ENCODE measurements at regions not wholly inside any gene's neighbourhood (a gene's known extent, or its start where the extent isn't known, plus 50 kb on each side); places are given as distances from the start of the nearest gene placed in this dataset.

DNA sequence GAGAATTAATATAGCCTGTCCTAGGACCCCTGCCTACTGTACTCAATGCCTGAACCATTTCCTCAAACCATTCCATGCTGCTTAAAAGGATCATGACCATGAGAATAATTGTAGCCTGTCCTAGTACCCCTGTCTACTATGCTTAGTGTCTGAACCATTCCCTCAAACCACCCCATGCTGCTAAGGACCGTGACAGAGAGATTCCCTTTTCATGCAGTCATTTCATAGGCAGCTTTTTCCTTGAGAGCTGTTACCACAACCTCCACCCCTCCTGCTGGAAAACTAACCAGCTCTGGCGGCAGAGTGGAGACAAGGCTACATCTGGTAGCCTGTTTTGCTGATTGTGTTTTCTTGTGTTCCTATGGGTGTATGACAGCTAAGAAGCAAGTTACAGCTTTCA, 174.9 kb upstream of the SMARCAD1 start:
- H3F3A ChIP-seq (replicated peaks; ENCODE audit: low read depth) = no peaks in the 10 kb centered on the region
- no peak overlapping the region for H3K4me2 ChIP-seq
- H3K36me3 ChIP-seq (ENCODE audit: insufficient read depth) = no peaks in the 10 kb centered on the region
- H3K79me2 ChIP-seq (replicated peaks; ENCODE audit: insufficient read depth) = no peaks in the 10 kb centered on the region
- Mint-ChIP-seq H3K9me3 (no peaks in the 10 kb centered on the region; the same call in 2 of the 3 replicates), H3K36me3 (ENCODE audit: low read depth) (no peaks in the 10 kb centered on the region), H3K4me3 (no peak overlapping the region), H3K27ac (no peak overlapping the region), H3K27me3 (ENCODE audit: insufficient read depth, low read depth, poor library complexity) (peaks cover 2% of the 10 kb centered on the region), H3K4me1 (peaks cover 10% of the 10 kb centered on the region)
- H3K27me3 ChIP-seq (ENCODE audit: insufficient read depth) = no peaks in the 10 kb centered on the region
- TF ChIP-seq, protein P1, sequence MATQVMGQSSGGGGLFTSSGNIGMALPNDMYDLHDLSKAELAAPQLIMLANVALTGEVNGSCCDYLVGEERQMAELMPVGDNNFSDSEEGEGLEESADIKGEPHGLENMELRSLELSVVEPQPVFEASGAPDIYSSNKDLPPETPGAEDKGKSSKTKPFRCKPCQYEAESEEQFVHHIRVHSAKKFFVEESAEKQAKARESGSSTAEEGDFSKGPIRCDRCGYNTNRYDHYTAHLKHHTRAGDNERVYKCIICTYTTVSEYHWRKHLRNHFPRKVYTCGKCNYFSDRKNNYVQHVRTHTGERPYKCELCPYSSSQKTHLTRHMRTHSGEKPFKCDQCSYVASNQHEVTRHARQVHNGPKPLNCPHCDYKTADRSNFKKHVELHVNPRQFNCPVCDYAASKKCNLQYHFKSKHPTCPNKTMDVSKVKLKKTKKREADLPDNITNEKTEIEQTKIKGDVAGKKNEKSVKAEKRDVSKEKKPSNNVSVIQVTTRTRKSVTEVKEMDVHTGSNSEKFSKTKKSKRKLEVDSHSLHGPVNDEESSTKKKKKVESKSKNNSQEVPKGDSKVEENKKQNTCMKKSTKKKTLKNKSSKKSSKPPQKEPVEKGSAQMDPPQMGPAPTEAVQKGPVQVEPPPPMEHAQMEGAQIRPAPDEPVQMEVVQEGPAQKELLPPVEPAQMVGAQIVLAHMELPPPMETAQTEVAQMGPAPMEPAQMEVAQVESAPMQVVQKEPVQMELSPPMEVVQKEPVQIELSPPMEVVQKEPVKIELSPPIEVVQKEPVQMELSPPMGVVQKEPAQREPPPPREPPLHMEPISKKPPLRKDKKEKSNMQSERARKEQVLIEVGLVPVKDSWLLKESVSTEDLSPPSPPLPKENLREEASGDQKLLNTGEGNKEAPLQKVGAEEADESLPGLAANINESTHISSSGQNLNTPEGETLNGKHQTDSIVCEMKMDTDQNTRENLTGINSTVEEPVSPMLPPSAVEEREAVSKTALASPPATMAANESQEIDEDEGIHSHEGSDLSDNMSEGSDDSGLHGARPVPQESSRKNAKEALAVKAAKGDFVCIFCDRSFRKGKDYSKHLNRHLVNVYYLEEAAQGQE (IDR thresholded peaks at IDR 0.05; ENCODE audit: unreplicated experiment) = no peak
- TF ChIP-seq NANOG (IDR thresholded peaks at IDR 0.05; ENCODE audit: borderline replicate concordance) (no peak), STAT1 (IDR thresholded peaks at IDR 0.05; ENCODE audit: unreplicated experiment) (no peak), CREB1 (CRISPR knock-in tag; IDR thresholded peaks at IDR 0.05; ENCODE audit: low read depth) (no peak), EZH2phosphoT487 (IDR thresholded peaks at IDR 0.05; ENCODE audit: unreplicated experiment) (no peak), ZNF331 (CRISPR knock-in tag; IDR thresholded peaks at IDR 0.05; ENCODE audit: low read depth) (no peak), ZNF114 (CRISPR knock-in tag; IDR thresholded peaks at IDR 0.05) (no peak), EZH2 (IDR thresholded peaks at IDR 0.05; ENCODE audit: low read depth, unreplicated experiment) (no peak), JUNB (IDR thresholded peaks at IDR 0.05; ENCODE audit: unreplicated experiment) (no peak), POLR2AphosphoS5 (IDR thresholded peaks at IDR 0.05; ENCODE audit: low read depth) (no peak)
- TF ChIP-seq, protein P2, sequence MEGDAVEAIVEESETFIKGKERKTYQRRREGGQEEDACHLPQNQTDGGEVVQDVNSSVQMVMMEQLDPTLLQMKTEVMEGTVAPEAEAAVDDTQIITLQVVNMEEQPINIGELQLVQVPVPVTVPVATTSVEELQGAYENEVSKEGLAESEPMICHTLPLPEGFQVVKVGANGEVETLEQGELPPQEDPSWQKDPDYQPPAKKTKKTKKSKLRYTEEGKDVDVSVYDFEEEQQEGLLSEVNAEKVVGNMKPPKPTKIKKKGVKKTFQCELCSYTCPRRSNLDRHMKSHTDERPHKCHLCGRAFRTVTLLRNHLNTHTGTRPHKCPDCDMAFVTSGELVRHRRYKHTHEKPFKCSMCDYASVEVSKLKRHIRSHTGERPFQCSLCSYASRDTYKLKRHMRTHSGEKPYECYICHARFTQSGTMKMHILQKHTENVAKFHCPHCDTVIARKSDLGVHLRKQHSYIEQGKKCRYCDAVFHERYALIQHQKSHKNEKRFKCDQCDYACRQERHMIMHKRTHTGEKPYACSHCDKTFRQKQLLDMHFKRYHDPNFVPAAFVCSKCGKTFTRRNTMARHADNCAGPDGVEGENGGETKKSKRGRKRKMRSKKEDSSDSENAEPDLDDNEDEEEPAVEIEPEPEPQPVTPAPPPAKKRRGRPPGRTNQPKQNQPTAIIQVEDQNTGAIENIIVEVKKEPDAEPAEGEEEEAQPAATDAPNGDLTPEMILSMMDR (conservative IDR thresholded peaks at IDR 0.05; ENCODE audit: low read depth in 2 of 2) = no peak
- TF ChIP-seq, protein P3, sequence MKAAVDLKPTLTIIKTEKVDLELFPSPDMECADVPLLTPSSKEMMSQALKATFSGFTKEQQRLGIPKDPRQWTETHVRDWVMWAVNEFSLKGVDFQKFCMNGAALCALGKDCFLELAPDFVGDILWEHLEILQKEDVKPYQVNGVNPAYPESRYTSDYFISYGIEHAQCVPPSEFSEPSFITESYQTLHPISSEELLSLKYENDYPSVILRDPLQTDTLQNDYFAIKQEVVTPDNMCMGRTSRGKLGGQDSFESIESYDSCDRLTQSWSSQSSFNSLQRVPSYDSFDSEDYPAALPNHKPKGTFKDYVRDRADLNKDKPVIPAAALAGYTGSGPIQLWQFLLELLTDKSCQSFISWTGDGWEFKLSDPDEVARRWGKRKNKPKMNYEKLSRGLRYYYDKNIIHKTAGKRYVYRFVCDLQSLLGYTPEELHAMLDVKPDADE (IDR thresholded peaks at IDR 0.05) = no peak
- TF ChIP-seq, protein P4, sequence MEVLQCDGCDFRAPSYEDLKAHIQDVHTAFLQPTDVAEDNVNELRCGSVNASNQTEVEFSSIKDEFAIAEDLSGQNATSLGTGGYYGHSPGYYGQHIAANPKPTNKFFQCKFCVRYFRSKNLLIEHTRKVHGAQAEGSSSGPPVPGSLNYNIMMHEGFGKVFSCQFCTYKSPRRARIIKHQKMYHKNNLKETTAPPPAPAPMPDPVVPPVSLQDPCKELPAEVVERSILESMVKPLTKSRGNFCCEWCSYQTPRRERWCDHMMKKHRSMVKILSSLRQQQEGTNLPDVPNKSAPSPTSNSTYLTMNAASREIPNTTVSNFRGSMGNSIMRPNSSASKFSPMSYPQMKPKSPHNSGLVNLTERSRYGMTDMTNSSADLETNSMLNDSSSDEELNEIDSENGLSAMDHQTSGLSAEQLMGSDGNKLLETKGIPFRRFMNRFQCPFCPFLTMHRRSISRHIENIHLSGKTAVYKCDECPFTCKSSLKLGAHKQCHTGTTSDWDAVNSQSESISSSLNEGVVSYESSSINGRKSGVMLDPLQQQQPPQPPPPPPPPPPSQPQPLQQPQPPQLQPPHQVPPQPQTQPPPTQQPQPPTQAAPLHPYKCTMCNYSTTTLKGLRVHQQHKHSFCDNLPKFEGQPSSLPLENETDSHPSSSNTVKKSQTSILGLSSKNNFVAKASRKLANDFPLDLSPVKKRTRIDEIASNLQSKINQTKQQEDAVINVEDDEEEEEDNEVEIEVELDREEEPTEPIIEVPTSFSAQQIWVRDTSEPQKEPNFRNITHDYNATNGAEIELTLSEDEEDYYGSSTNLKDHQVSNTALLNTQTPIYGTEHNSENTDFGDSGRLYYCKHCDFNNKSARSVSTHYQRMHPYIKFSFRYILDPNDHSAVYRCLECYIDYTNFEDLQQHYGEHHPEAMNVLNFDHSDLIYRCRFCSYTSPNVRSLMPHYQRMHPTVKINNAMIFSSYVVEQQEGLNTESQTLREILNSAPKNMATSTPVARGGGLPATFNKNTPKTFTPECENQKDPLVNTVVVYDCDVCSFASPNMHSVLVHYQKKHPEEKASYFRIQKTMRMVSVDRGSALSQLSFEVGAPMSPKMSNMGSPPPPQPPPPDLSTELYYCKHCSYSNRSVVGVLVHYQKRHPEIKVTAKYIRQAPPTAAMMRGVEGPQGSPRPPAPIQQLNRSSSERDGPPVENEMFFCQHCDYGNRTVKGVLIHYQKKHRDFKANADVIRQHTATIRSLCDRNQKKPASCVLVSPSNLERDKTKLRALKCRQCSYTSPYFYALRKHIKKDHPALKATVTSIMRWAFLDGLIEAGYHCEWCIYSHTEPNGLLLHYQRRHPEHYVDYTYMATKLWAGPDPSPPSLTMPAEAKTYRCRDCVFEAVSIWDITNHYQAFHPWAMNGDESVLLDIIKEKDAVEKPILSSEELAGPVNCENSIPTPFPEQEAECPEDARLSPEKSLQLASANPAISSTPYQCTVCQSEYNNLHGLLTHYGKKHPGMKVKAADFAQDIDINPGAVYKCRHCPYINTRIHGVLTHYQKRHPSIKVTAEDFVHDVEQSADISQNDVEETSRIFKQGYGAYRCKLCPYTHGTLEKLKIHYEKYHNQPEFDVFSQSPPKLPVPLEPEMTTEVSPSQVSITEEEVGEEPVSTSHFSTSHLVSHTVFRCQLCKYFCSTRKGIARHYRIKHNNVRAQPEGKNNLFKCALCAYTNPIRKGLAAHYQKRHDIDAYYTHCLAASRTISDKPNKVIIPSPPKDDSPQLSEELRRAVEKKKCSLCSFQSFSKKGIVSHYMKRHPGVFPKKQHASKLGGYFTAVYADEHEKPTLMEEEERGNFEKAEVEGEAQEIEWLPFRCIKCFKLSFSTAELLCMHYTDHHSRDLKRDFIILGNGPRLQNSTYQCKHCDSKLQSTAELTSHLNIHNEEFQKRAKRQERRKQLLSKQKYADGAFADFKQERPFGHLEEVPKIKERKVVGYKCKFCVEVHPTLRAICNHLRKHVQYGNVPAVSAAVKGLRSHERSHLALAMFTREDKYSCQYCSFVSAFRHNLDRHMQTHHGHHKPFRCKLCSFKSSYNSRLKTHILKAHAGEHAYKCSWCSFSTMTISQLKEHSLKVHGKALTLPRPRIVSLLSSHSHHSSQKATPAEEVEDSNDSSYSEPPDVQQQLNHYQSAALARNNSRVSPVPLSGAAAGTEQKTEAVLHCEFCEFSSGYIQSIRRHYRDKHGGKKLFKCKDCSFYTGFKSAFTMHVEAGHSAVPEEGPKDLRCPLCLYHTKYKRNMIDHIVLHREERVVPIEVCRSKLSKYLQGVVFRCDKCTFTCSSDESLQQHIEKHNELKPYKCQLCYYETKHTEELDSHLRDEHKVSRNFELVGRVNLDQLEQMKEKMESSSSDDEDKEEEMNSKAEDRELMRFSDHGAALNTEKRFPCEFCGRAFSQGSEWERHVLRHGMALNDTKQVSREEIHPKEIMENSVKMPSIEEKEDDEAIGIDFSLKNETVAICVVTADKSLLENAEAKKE (CRISPR knock-in tag; IDR thresholded peaks at IDR 0.05) = no peak
- no peak overlapping the region for H2AFZ ChIP-seq
- H3K9me2 ChIP-seq (ENCODE audit: insufficient read depth) = no peaks in the 10 kb centered on the region
- H3K4me3 ChIP-seq = no peak overlapping the region
- no peak overlapping the region for H3K27ac ChIP-seq (ENCODE audit: low read depth)
- H4K20me1 ChIP-seq (replicated peaks; ENCODE audit: insufficient read depth) = no peaks in the 10 kb centered on the region
- ATAC-seq (peak; percentile 84), DNase-seq (ENCODE audit: low spot score) (peak; percentile 55)
- H3K4me1 ChIP-seq (ENCODE audit: insufficient read depth) = no peaks in the 10 kb centered on the region

Measured in GM23338 (cell line).